OCI-LY1 (cell line): ENCODE measurements at regions not wholly inside any gene's neighbourhood (a gene's known extent, or its start where the extent isn't known, plus 50 kb on each side); places are given as distances from the start of the nearest gene placed in this dataset.
A peak's percentile ranks its signal among the peaks of the same experiment; 100 is the strongest.

Experiments
- H2AFZ ChIP-seq: fragments of 200-600 bp; sonication (generic), shearing (Covaris generic); 2 replicates; pipeline ENCODE4 v1.6.0; 2014; ENCODE audit warnings: antibody characterized with exemption, mild to moderate bottlenecking, low read length
- H3F3A ChIP-seq: fragments of 200-600 bp; sonication (generic), shearing (Covaris generic); 2 replicates; pipeline ENCODE4 v1.6.0; 2014; ENCODE audit warnings: mild to moderate bottlenecking, antibody characterized with exemption, low read length, moderate library complexity; ENCODE audit not compliant: insufficient read depth
- H3K27ac ChIP-seq: fragments of 200-600 bp; sonication (generic); 2 replicates; pipeline ENCODE4 v1.5.1; 2014; ENCODE audit warnings: low read length, mixed run types, mild to moderate bottlenecking, low read depth; ENCODE audit not compliant: poor library complexity, severe bottlenecking
- H3K27me3 ChIP-seq: fragments of 200-600 bp; sonication (generic); 2 replicates; pipeline ENCODE4 v1.6.0; 2014; ENCODE audit warnings: antibody characterized with exemption, mild to moderate bottlenecking, low read length, moderate library complexity; ENCODE audit not compliant: insufficient read depth
- H3K36me3 ChIP-seq: fragments of 200-600 bp; sonication (generic); 2 replicates; pipeline ENCODE4 v1.6.1; 2014; ENCODE audit warnings: mild to moderate bottlenecking, antibody characterized with exemption, low read length, moderate library complexity, mixed read lengths; ENCODE audit not compliant: insufficient read depth
- H3K4me1 ChIP-seq: fragments of 200-600 bp; sonication (generic); 2 replicates; pipeline ENCODE4 v1.5.1; 2014; ENCODE audit warnings: mild to moderate bottlenecking, low read length, moderate library complexity; ENCODE audit not compliant: insufficient read depth, severe bottlenecking
- H3K4me2 ChIP-seq: fragments of 200-600 bp; sonication (generic), shearing (Covaris generic); 2 replicates; pipeline ENCODE4 v1.6.1; 2014; ENCODE audit warnings: low read length
- H3K4me3 ChIP-seq: fragments of 200-600 bp; sonication (generic); 2 replicates; pipeline ENCODE4 v1.5.1; 2014; ENCODE audit warnings: low read length, low read depth, mild to moderate bottlenecking, mixed read lengths; ENCODE audit not compliant: poor library complexity, severe bottlenecking
- H3K79me2 ChIP-seq: fragments of 200-600 bp; shearing (Covaris generic); 2 replicates; pipeline ENCODE4 v1.6.1; 2016; ENCODE audit warnings: mixed run types, low read length, mixed read lengths; ENCODE audit not compliant: insufficient read depth
- H3K9ac ChIP-seq: fragments of 200-600 bp; sonication (generic), shearing (Covaris generic); 2 replicates; pipeline ENCODE4 v1.6.1; 2014; ENCODE audit warnings: mild to moderate bottlenecking, low read length, mixed read lengths
- H3K9me2 ChIP-seq: fragments of 200-600 bp; sonication (generic), shearing (Covaris generic); 2 replicates; pipeline ENCODE4 v1.6.1; 2014; ENCODE audit warnings: low read depth, mild to moderate bottlenecking, low read length, mixed read lengths
- H3K9me3 ChIP-seq: fragments of 200-600 bp; shearing (Covaris generic); 2 replicates; pipeline ENCODE4 v1.6.1; 2014; ENCODE audit warnings: low read length, mixed read lengths
- H4K20me1 ChIP-seq: fragments of 200-600 bp; sonication (generic), shearing (Covaris generic); 2 replicates; pipeline ENCODE4 v1.6.0; 2016; ENCODE audit warnings: mild to moderate bottlenecking, low read length; ENCODE audit not compliant: insufficient read depth
- EZH2 ChIP-seq: fragments of 200-600 bp; sonication (generic), shearing (Covaris generic); IDR thresholded peaks from 2 replicates; pipeline ENCODE4 v1.8.0; 2017; ENCODE audit warnings: borderline replicate concordance, mixed run types, mild to moderate bottlenecking, antibody characterized with exemption, low read length, moderate library complexity, mixed read lengths
- TF ChIP-seq, protein P1 (sequence below): fragments of 200-600 bp; sonication (generic), shearing (Covaris generic); IDR thresholded peaks from 2 replicates; pipeline ENCODE4 v1.5.1; 2017; ENCODE audit warnings: mild to moderate bottlenecking, antibody characterized with exemption, low read length, moderate library complexity, mixed read lengths

DNA sequence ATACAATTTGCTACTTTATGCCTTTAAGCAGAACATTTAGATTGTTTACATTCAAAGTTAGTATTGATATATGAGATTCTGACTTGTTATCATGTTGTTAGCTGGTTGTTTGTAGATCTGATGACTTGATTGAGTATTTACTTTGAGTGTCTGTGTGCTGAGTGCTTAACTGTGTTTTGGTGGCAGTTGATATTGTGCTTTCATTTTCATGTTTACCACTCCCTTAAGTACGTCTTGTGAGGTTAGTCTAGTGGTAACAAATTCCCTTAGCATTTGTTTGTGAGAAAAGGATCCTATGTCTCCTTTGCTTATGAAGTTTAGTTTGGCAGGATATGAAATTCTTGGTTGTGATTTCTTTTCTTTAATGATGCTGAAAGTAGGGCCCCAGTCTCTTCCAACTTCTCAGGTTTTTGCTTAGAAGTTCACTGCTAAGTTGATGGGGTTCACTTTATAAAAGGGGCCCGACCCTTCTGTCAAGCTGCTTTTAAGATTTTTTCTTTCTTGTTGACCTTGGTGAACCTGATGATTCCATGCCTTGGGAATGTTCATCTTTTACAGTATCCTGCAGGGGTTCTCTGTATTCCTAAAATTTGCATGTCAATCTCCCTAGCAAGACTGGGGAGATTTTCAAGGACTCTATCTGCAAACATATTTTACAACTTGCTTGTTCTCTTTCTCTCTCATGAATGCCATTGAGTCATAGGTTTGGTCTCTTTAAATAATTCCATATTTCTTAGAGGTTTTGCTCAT, 1095.4 kb upstream of the PCDH20 start:
- Histone ChIP-seq H3K4me1 (peaks cover 10% of the 10 kb centered on the region), H3K36me3 (no peaks in the 10 kb centered on the region), H3K27me3 (no peaks in the 10 kb centered on the region), H3K9ac (no peak overlapping the region), H3K9me3 (no peaks in the 10 kb centered on the region), H3K79me2 (no peaks in the 10 kb centered on the region), H3K9me2 (no peaks in the 10 kb centered on the region), H3F3A (no peaks in the 10 kb centered on the region), H4K20me1 (no peaks in the 10 kb centered on the region), H2AFZ (peak overlapping the region; percentile 4; the same call in 1 of the 2 replicates), H3K27ac (no peak overlapping the region), H3K4me2 (no peak overlapping the region; the same call in 1 of the 2 replicates), H3K4me3 (no peak overlapping the region)
- TF ChIP-seq EZH2 = no peak
- TF ChIP-seq, protein P1, sequence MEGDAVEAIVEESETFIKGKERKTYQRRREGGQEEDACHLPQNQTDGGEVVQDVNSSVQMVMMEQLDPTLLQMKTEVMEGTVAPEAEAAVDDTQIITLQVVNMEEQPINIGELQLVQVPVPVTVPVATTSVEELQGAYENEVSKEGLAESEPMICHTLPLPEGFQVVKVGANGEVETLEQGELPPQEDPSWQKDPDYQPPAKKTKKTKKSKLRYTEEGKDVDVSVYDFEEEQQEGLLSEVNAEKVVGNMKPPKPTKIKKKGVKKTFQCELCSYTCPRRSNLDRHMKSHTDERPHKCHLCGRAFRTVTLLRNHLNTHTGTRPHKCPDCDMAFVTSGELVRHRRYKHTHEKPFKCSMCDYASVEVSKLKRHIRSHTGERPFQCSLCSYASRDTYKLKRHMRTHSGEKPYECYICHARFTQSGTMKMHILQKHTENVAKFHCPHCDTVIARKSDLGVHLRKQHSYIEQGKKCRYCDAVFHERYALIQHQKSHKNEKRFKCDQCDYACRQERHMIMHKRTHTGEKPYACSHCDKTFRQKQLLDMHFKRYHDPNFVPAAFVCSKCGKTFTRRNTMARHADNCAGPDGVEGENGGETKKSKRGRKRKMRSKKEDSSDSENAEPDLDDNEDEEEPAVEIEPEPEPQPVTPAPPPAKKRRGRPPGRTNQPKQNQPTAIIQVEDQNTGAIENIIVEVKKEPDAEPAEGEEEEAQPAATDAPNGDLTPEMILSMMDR = no peak

DNA sequence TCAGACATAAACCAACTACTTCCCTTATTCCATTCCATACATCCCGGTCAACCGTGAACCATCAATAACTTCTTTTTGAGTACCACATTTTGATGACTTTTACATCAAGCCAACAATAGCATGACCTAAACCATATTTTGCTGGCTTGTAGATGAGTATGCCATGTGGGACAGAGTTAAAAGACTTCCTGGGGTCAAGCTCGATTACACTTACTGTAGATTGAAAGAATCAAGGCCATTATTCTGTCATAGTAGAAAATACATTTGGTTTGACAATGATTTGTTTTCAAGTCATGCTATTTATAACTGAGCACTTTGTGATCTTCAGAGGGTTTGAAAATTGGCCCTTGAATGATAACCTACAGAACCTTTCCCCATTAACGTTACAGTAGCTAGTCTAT, 1086.9 kb upstream of the PCDH20 start:
- H3K36me3 ChIP-seq = no peaks in the 10 kb centered on the region
- H3K9me3 ChIP-seq = no peaks in the 10 kb centered on the region
- H4K20me1 ChIP-seq = no peaks in the 10 kb centered on the region
- H3K79me2 ChIP-seq = no peaks in the 10 kb centered on the region
- no peak overlapping the region for H3K27ac ChIP-seq
- no peak overlapping the region for H3K4me2 ChIP-seq
- H3K4me1 ChIP-seq = no peaks in the 10 kb centered on the region
- no peak overlapping the region for H2AFZ ChIP-seq
- H3F3A ChIP-seq = no peaks in the 10 kb centered on the region
- TF ChIP-seq, protein P1 = no peak
- no peak for TF ChIP-seq EZH2
- no peak overlapping the region for H3K4me3 ChIP-seq
- H3K9ac ChIP-seq = no peak overlapping the region
- H3K27me3 ChIP-seq = no peaks in the 10 kb centered on the region
- no peaks in the 10 kb centered on the region for H3K9me2 ChIP-seq

- H3K9me2 ChIP-seq = no peaks in the 10 kb centered on the region
- H4K20me1 ChIP-seq = no peaks in the 10 kb centered on the region
- H3K36me3 ChIP-seq = no peaks in the 10 kb centered on the region
- no peak overlapping the region for H3K4me2 ChIP-seq
- H3K9ac ChIP-seq = no peak overlapping the region
- H3F3A ChIP-seq = no peaks in the 10 kb centered on the region
- H3K9me3 ChIP-seq = no peaks in the 10 kb centered on the region
- no peak overlapping the region for H2AFZ ChIP-seq
- no peak for TF ChIP-seq EZH2
- TF ChIP-seq, protein P1 = no peak
- H3K27me3 ChIP-seq = no peaks in the 10 kb centered on the region
- no peak overlapping the region for H3K27ac ChIP-seq
- no peaks in the 10 kb centered on the region for H3K79me2 ChIP-seq
- H3K4me3 ChIP-seq = no peak overlapping the region
- no peaks in the 10 kb centered on the region for H3K4me1 ChIP-seq
Observed at GRCh38 chr13:62489731-62490130, 1074.1 kb upstream of the PCDH20 start.
